ENCODE measurements at regions not wholly inside any gene's neighbourhood (a gene's known extent, or its start where the extent isn't known, plus 50 kb on each side); places are given as distances from the start of the nearest gene placed in this dataset.

DNA sequence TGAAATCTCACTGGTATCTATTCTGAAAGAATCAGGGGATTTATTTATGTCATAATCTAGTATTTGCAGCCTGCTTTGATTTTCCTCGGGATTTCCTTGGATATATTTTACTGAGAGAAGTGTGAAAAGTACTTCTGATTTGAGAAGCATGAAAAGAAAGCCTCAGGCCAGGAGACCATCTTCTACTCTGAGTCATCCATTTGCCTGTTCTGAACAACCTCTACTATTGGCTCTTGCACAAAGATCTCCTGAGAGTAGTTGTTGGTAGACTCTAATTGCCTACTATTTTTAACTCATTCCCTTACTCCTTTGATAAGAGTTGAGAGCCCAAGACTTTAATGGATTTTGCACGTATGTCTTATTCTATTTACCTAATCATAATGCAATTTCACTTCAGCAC is 318.9 kb downstream of the BCHE start:
- TF ChIP-seq, protein P1, sequence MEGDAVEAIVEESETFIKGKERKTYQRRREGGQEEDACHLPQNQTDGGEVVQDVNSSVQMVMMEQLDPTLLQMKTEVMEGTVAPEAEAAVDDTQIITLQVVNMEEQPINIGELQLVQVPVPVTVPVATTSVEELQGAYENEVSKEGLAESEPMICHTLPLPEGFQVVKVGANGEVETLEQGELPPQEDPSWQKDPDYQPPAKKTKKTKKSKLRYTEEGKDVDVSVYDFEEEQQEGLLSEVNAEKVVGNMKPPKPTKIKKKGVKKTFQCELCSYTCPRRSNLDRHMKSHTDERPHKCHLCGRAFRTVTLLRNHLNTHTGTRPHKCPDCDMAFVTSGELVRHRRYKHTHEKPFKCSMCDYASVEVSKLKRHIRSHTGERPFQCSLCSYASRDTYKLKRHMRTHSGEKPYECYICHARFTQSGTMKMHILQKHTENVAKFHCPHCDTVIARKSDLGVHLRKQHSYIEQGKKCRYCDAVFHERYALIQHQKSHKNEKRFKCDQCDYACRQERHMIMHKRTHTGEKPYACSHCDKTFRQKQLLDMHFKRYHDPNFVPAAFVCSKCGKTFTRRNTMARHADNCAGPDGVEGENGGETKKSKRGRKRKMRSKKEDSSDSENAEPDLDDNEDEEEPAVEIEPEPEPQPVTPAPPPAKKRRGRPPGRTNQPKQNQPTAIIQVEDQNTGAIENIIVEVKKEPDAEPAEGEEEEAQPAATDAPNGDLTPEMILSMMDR (IDR thresholded peaks at IDR 0.05), result no peak
- TF ChIP-seq EP300 (IDR thresholded peaks at IDR 0.05), result no peak
- no peak for TF ChIP-seq POLR2A (IDR thresholded peaks at IDR 0.05)

Data from gastroesophageal sphincter (tissue), 3 donors.